Stomach (tissue), 8 donors: ENCODE measurements at regions not wholly inside any gene's neighbourhood (a gene's known extent, or its start where the extent isn't known, plus 50 kb on each side); places are given as distances from the start of the nearest gene placed in this dataset.

Source experiments
- DNase-seq, 2 donors: peaks; one replicate each; pipeline versions ENCODE4 v3.0.0 to v3.0.0-alpha.2; 2013 to 2019
- H3K27ac ChIP-seq, 5 donors: fragments of 200-600 bp in 4 of 5; sonication (generic) in 4 of 5; one replicate each; pipeline ENCODE4 v1.5.1; 2013 to 2019; ENCODE audit warnings: mild to moderate bottlenecking in 1 of 5, moderate library complexity in 1 of 5
- H3K27me3 ChIP-seq, 3 donors: fragments of 200-600 bp; sonication (generic); one replicate each; pipeline ENCODE4 v1.5.1; 2017 to 2019; ENCODE audit warnings: mixed run types in 1 of 3
- H3K36me3 ChIP-seq, 4 donors: fragments of 200-600 bp; sonication (generic); 1 replicate in 3 of 4; 2 replicates in 1 of 4; pipeline ENCODE4 v1.5.1; 2016 to 2019
- H3K4me1 ChIP-seq, 4 donors: fragments of 200-600 bp; sonication (generic); one replicate each; pipeline ENCODE4 v1.5.1; 2016 to 2019
- H3K4me3 ChIP-seq, 4 donors: fragments of 200-600 bp; sonication (generic) in 3 of 4; one replicate each; pipeline ENCODE4 v1.5.1; 2016 to 2019; ENCODE audit warnings: mild to moderate bottlenecking in 1 of 4
- H3K9me3 ChIP-seq, 4 donors: fragments of 200-600 bp; sonication (generic); one replicate each; pipeline ENCODE4 v1.5.1; 2016 to 2019
- CTCF ChIP-seq, 7 experiments: fragments of 450-650 bp in 4 of 7; fragments of 200-600 bp in 3 of 7; sonication (generic) in 3 of 7; IDR thresholded peaks; one replicate each; pipeline ENCODE4 v1.5.1; 2016 to 2019; ENCODE audit warnings: antibody characterized with exemption in 7 of 7, control low read depth in 2 of 7, mild to moderate bottlenecking in 1 of 7
- EP300 ChIP-seq: sonication (generic); formaldehyde crosslinking; IDR thresholded peaks from one replicate; pipeline ENCODE4 v1.6.1; 2017; ENCODE audit warnings: antibody characterized with exemption
- POLR2A ChIP-seq, 4 donors: fragments of 450-650 bp; IDR thresholded peaks; one replicate each; pipeline ENCODE4 v1.6.1; 2016; ENCODE audit warnings: antibody characterized with exemption in 4 of 4, control low read depth in 2 of 4, mild to moderate bottlenecking in 1 of 4, moderate library complexity in 1 of 4
- POLR2AphosphoS5 ChIP-seq, 3 donors: sonication (generic); formaldehyde crosslinking; IDR thresholded peaks; one replicate each; pipeline ENCODE4 v1.6.1; 2016; ENCODE audit warnings: antibody characterized with exemption in 3 of 3
- WGBS, 5 donors: extraction: QIAGEN DNeasy Blood & Tissue Kit in 3 of 5; methylation state at CpG; one replicate each; pipeline versions ENCODE4 v1.1.5 to v1.1.7; 2013 to 2018; 5-methylcytosine and 5-hydroxymethylcytosine counted together
- intact Hi-C: fragments of 100-400 bp; cut with DNase I; formaldehyde crosslinking; loops from one replicate; pipeline ENCODE4 v1.15.1; 2023; ENCODE audit warnings: low total_unique reads
- donor health status: healthy with polysubstance abuse.
- donor health status: Bipolar disorder and iron deficiency.
- donor health status: healthy.

GRCh38 chr19:29086182-29086581 lies 126.8 kb downstream of the UQCRFS1 start:
- Histone ChIP-seq H3K36me3 (no peaks in the 10 kb centered on the region), H3K9me3 (no peaks in the 10 kb centered on the region), H3K4me3 (no peak overlapping the region), H3K4me1 (no peaks in the 10 kb centered on the region), H3K27me3 (peaks cover 0 to 14% (median 0%) of the 10 kb centered on the region in 3 donors), H3K27ac (no peak overlapping the region)
- intact Hi-C loops = no loop called here
- 42 to 75% (median 52%) methylated on average over 5 to 7 of the region's 7 CpGs for WGBS, 5 donors
- no peak for TF ChIP-seq POLR2A (IDR thresholded peaks at IDR 0.05)
- TF ChIP-seq CTCF (IDR thresholded peaks at IDR 0.05) = no peak
- no peak for TF ChIP-seq POLR2AphosphoS5 (IDR thresholded peaks at IDR 0.05)
- no peak for TF ChIP-seq EP300
- DNase-seq = peak in 1 of 2 donors; percentile 78

GRCh38 chr19:29085630-29086029 lies 127.3 kb downstream of the UQCRFS1 start:
- intact Hi-C loops = no loop called here
- no peaks in the 10 kb centered on the region for H3K4me1 ChIP-seq
- H3K27me3 ChIP-seq = peaks cover 0 to 14% (median 0%) of the 10 kb centered on the region in 3 donors
- no peak overlapping the region for H3K27ac ChIP-seq
- DNase-seq = no peak
- TF ChIP-seq CTCF (IDR thresholded peaks at IDR 0.05) (no peak), POLR2AphosphoS5 (IDR thresholded peaks at IDR 0.05) (no peak), EP300 (no peak), POLR2A (IDR thresholded peaks at IDR 0.05) (no peak)
- WGBS, 5 donors = 66 to 80% (median 70%) methylated on average over 3 of the region's 3 CpGs
- H3K9me3 ChIP-seq = no peaks in the 10 kb centered on the region
- no peak overlapping the region for H3K4me3 ChIP-seq
- H3K36me3 ChIP-seq = no peaks in the 10 kb centered on the region

- TF ChIP-seq CTCF (IDR thresholded peaks at IDR 0.05) = no peak
- no peak for TF ChIP-seq EP300
- no peak for TF ChIP-seq POLR2AphosphoS5 (IDR thresholded peaks at IDR 0.05)
- TF ChIP-seq POLR2A (IDR thresholded peaks at IDR 0.05) = no peak
- Histone ChIP-seq H3K27ac (no peak overlapping the region), H3K9me3 (no peaks in the 10 kb centered on the region), H3K4me3 (no peak overlapping the region), H3K27me3 (peaks cover 0 to 15% (median 0%) of the 10 kb centered on the region in 3 donors), H3K4me1 (no peaks in the 10 kb centered on the region), H3K36me3 (no peaks in the 10 kb centered on the region)
- DNase-seq = no peak
- WGBS, 5 donors = 66 to 84% (median 80%) methylated on average over 5 of the region's 5 CpGs
- intact Hi-C loops = no loop called here
These were observed 127.7 kb downstream of the UQCRFS1 start for GRCh38 chr19:29085206-29085605.

GRCh38 chr19:29084266-29084665 lies 128.7 kb downstream of the UQCRFS1 start:
- Histone ChIP-seq H3K9me3 (no peaks in the 10 kb centered on the region), H3K4me3 (no peak overlapping the region), H3K27me3 (peaks cover 0 to 24% (median 0%) of the 10 kb centered on the region in 3 donors), H3K27ac (no peak overlapping the region), H3K36me3 (no peaks in the 10 kb centered on the region), H3K4me1 (no peaks in the 10 kb centered on the region)
- TF ChIP-seq POLR2AphosphoS5 (IDR thresholded peaks at IDR 0.05) (no peak), POLR2A (IDR thresholded peaks at IDR 0.05) (no peak), CTCF (IDR thresholded peaks at IDR 0.05) (peak in 1 of 7 experiments; percentile 6), EP300 (no peak)
- DNase-seq = no peak
- WGBS, 5 donors = 71 to 78% (median 74%) methylated on average over 9 of the region's 9 CpGs
- intact Hi-C loops = no loop called here
